Kidney (tissue), 13 donors: ENCODE measurements at regions not wholly inside any gene's neighbourhood (a gene's known extent, or its start where the extent isn't known, plus 50 kb on each side); places are given as distances from the start of the nearest gene placed in this dataset.

Experiments
- DNase-seq, 5 donors: peaks; one replicate each; pipeline ENCODE4 v3.0.0-alpha.2; 2013 to 2020
- FAIRE-seq: peaks from 2 replicates; lab custom pipeline; 2012; peaks lifted over from hg19 to GRCh38; lab: Jason Lieb, UNC
- H3K27ac ChIP-seq, 2 donors: one replicate each; pipeline ENCODE4 v1.7.0; 2013; ENCODE audit warnings: low read depth in 2 of 2, low read length in 2 of 2, inconsistent platforms in 1 of 2
- H3K27me3 ChIP-seq: one replicate; pipeline ENCODE4 v1.7.1; 2013; ENCODE audit warnings: low read length, inconsistent platforms; ENCODE audit not compliant: control insufficient read depth, insufficient read depth
- H3K36me3 ChIP-seq, 3 donors: one replicate each; pipeline versions ENCODE4 v1.7.0 to v1.7.1; 2013; ENCODE audit warnings: low read length in 3 of 3, control low read depth in 1 of 3, inconsistent platforms in 1 of 3; ENCODE audit not compliant: insufficient read depth in 3 of 3, control insufficient read depth in 2 of 3
- H3K4me1 ChIP-seq, 3 donors: one replicate each; pipeline versions ENCODE4 v1.7.0 to v1.7.1; 2013; ENCODE audit warnings: low read length in 3 of 3, inconsistent platforms in 1 of 3, low read depth in 1 of 3; ENCODE audit not compliant: control insufficient read depth in 2 of 3, insufficient read depth in 2 of 3
- H3K4me3 ChIP-seq, 3 donors: one replicate each; pipeline versions ENCODE4 v1.7.0 to v1.8.1; 2013; ENCODE audit warnings: low read length in 3 of 3, control low read depth in 1 of 3, inconsistent platforms in 1 of 3
- H3K9ac ChIP-seq, 3 donors: one replicate each; pipeline versions ENCODE4 v1.7.0 to v1.7.1; 2013; ENCODE audit warnings: low read length in 3 of 3, control low read depth in 1 of 3, inconsistent platforms in 1 of 3
- H3K9me3 ChIP-seq, 3 donors: one replicate each; pipeline versions ENCODE4 v1.7.0 to v1.7.1; 2013; ENCODE audit warnings: low read length in 3 of 3, control low read depth in 1 of 3, inconsistent platforms in 1 of 3; ENCODE audit not compliant: control insufficient read depth in 2 of 3, insufficient read depth in 1 of 3
- intact Hi-C: fragments of 100-400 bp; cut with DNase I; formaldehyde crosslinking; loops from one replicate; pipeline ENCODE4 v1.11.1; 2022
- TF ChIP-seq, protein P1 (sequence below): IDR thresholded peaks from 3 replicates; pipeline ENCODE4 v1.5.1; 2012; ENCODE audit warnings: mild to moderate bottlenecking, moderate library complexity, borderline replicate concordance; ENCODE audit not compliant: insufficient read depth; ENCODE audit errors: extremely low read depth
- donor health status: control.
- donor health status: control.
- donor health status: control.
- donor health status: control.
- donor health status: control.
- donor health status: DM: yes; HTN: yes; CAD: no.
- donor health status: Normal renal cell carcinoma (clear cell type).

GRCh38 chr9:84492366-84493159 is 152.0 kb upstream of the SLC28A3 start:
- intact Hi-C loops: no loop called here
- Histone ChIP-seq H3K4me3 (no peak overlapping the region), H3K4me1 (no peaks in the 10 kb centered on the region), H3K9me3 (no peaks in the 10 kb centered on the region), H3K36me3 (no peaks in the 10 kb centered on the region), H3K27me3 (no peaks in the 10 kb centered on the region), H3K9ac (no peak overlapping the region), H3K27ac (no peak overlapping the region)
- TF ChIP-seq, protein P1, sequence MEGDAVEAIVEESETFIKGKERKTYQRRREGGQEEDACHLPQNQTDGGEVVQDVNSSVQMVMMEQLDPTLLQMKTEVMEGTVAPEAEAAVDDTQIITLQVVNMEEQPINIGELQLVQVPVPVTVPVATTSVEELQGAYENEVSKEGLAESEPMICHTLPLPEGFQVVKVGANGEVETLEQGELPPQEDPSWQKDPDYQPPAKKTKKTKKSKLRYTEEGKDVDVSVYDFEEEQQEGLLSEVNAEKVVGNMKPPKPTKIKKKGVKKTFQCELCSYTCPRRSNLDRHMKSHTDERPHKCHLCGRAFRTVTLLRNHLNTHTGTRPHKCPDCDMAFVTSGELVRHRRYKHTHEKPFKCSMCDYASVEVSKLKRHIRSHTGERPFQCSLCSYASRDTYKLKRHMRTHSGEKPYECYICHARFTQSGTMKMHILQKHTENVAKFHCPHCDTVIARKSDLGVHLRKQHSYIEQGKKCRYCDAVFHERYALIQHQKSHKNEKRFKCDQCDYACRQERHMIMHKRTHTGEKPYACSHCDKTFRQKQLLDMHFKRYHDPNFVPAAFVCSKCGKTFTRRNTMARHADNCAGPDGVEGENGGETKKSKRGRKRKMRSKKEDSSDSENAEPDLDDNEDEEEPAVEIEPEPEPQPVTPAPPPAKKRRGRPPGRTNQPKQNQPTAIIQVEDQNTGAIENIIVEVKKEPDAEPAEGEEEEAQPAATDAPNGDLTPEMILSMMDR: no peak
- FAIRE-seq (no peak), DNase-seq (peak in 3 of 5 donors; percentile 36 to 80 (median 56))

DNA sequence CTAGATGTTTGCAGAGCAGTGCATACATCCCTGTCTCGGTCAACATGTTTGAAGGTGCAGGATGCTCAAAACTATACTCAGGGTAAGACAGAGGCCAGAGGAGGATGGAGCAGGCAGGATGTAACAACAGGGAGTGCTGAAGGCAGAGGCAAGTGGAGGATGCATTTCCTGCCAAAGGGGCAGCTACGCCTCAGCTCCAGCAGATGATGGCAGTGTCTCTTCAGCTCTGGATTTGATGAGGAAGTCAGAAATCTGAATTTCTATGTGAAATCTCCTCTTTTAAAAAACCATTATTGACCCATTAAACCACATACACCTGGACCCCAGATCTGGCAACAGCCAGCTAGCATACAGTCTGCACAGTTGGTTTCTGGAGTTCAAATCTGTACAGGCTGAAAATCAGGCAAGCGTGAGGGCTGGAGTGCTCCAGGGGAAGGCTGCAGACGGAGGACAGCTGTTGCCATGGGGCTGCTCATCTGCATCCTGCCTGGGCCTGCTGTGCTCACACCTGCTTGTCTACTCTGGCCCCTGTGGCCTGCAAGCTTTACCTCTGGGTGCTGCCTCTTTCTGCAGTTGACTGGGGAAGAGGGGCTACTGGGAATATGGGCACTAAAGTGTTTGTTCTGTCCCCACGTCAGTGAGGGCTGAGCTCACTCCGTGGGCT is 152.9 kb upstream of the SLC28A3 start:
- no peak for FAIRE-seq
- Histone ChIP-seq H3K4me3 (no peak overlapping the region), H3K9ac (no peak overlapping the region), H3K27me3 (no peaks in the 10 kb centered on the region), H3K27ac (no peak overlapping the region), H3K4me1 (no peaks in the 10 kb centered on the region), H3K9me3 (no peaks in the 10 kb centered on the region), H3K36me3 (no peaks in the 10 kb centered on the region)
- intact Hi-C loops: no loop called here
- DNase-seq: peak in 1 of 5 donors; percentile 17
- TF ChIP-seq, protein P1: no peak

DNA sequence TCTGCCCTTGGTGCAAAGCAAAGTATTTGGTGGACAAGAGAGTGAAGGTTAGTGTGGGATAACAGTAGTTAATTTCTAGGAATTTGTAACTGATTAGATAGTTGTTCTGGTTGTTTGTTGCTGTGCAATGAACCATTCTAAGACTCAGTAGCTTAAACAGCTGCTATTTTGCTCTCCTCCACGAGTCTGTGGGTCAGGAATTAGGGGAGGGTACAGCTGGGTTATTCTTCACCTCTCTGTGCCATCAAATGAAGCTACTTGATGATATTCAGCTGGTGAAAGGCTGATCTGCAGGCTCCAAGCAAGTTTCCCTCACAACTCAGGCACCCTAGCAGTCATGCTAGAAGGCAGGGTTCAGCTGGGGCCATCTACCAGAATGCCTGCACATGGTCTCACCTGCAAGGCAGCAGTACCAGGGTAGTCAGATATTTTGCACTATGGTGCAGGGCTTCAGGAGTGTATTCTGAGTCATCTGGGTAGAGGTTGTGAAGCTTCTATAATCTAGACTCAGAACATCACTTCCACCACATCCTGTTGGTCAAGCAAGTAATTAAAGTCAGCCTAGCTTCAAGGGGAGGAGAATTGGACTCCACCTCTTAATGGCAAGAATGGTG is 159.5 kb upstream of the SLC28A3 start:
- no peaks in the 10 kb centered on the region for H3K36me3 ChIP-seq
- FAIRE-seq: no peak
- peak overlapping the region in 1 of 2 donors; percentile 48 for H3K27ac ChIP-seq
- no peak overlapping the region for H3K4me3 ChIP-seq
- H3K4me1 ChIP-seq: peaks cover 0 to 11% (median 3%) of the 10 kb centered on the region in 3 donors
- H3K9me3 ChIP-seq: no peaks in the 10 kb centered on the region
- peak in 1 of 5 donors; percentile 54 for DNase-seq
- no peak overlapping the region for H3K9ac ChIP-seq
- TF ChIP-seq, protein P1: no peak
- intact Hi-C loops: no loop called here
- no peaks in the 10 kb centered on the region for H3K27me3 ChIP-seq
